Activated T-helper 1 cell treated with anti-CD3 and anti-CD28 coated beads, Interleukin-2, amount 50 U/mL, for 16 hours (primary cell): ENCODE measurements at regions not wholly inside any gene's neighbourhood (a gene's known extent, or its start where the extent isn't known, plus 50 kb on each side); places are given as distances from the start of the nearest gene placed in this dataset.
"Not testable (repeated sequence)": the region's sequence is repeated elsewhere in the genome, so short reads cannot be mapped to it uniquely, and the experiment has no call there.

Source experiments
- DNase-seq, 2 donors: peaks; one replicate each; pipeline ENCODE4 v3.0.0-alpha.2; 2020; ENCODE audit warnings: low read depth in 1 of 2, low spot score in 1 of 2

- DNase-seq = no peak
Observed at GRCh38 chr2:72031346-72032110, 116.1 kb downstream of the CYP26B1 start.

- no peak for DNase-seq
Observed at GRCh38 chr2:72028996-72029395, 118.7 kb downstream of the CYP26B1 start.

GRCh38 chr2:72028351-72028995 is 119.2 kb downstream of the CYP26B1 start:
- no peak for DNase-seq

GRCh38 chr2:72027426-72028161 is 120.1 kb downstream of the CYP26B1 start:
- DNase-seq = no peak

GRCh38 chr2:72026819-72027425 is 120.7 kb downstream of the CYP26B1 start:
- DNase-seq = no peak

- no peak for DNase-seq
Observed at GRCh38 chr2:72024451-72025175, 123.0 kb downstream of the CYP26B1 start.

GRCh38 chr2:72023678-72024390 is 123.8 kb downstream of the CYP26B1 start:
- no peak for DNase-seq

GRCh38 chr2:72021371-72021770 is 126.3 kb downstream of the CYP26B1 start:
- DNase-seq = not testable (repeated sequence)

GRCh38 chr2:72015266-72015665 is 132.4 kb downstream of the CYP26B1 start:
- no peak for DNase-seq

GRCh38 chr2:72014831-72015230 is 132.8 kb downstream of the CYP26B1 start:
- no peak for DNase-seq

GRCh38 chr2:72013726-72014125 is 133.9 kb downstream of the CYP26B1 start:
- DNase-seq = no peak

- DNase-seq = no peak
Observed at GRCh38 chr2:72012886-72013574, 134.6 kb downstream of the CYP26B1 start.

GRCh38 chr2:72011791-72012190 is 135.9 kb downstream of the CYP26B1 start:
- DNase-seq = no peak

- DNase-seq = no peak
Observed at GRCh38 chr2:72011370-72011689, 136.3 kb downstream of the CYP26B1 start.

- no peak for DNase-seq
Observed at GRCh38 chr2:72010647-72011369, 136.9 kb downstream of the CYP26B1 start.

GRCh38 chr2:72008608-72009007 is 139.1 kb downstream of the CYP26B1 start:
- no peak for DNase-seq

GRCh38 chr2:72007402-72007801 is 140.3 kb downstream of the CYP26B1 start:
- no peak for DNase-seq

GRCh38 chr2:72006188-72006736 is 141.4 kb downstream of the CYP26B1 start:
- DNase-seq = no peak

GRCh38 chr2:72004976-72005375 is 142.7 kb downstream of the CYP26B1 start:
- no peak for DNase-seq
